Activated T-cell treated with anti-CD3 and anti-CD28 coated beads, Interleukin-2, amount 50 U/mL, for 24 hours (primary cell): ENCODE measurements at regions not wholly inside any gene's neighbourhood (a gene's known extent, or its start where the extent isn't known, plus 50 kb on each side); places are given as distances from the start of the nearest gene placed in this dataset.

Experiments used
- DNase-seq: peaks from one replicate; pipeline ENCODE4 v3.0.0-alpha.2; 2020
- H3K27ac Mint-ChIP-seq: 2 replicates; pipeline ENCODE4 v1.8.0; 2020; ENCODE audit warnings: mild to moderate bottlenecking, mixed read lengths
- H3K27me3 Mint-ChIP-seq: 2 replicates; pipeline ENCODE4 v1.8.0; 2020; ENCODE audit warnings: mixed read lengths
- H3K36me3 Mint-ChIP-seq: 2 replicates; pipeline ENCODE4 v1.8.0; 2020; ENCODE audit warnings: low read depth, mixed read lengths
- H3K4me1 Mint-ChIP-seq: 2 replicates; pipeline ENCODE4 v1.8.0; 2020; ENCODE audit warnings: low read depth, mixed read lengths
- H3K4me3 Mint-ChIP-seq: 2 replicates; pipeline ENCODE4 v1.8.0; 2020; ENCODE audit warnings: mild to moderate bottlenecking, moderate library complexity, mixed read lengths
- H3K9me3 Mint-ChIP-seq: 2 replicates; pipeline ENCODE4 v1.8.0; 2020; ENCODE audit warnings: mixed read lengths

- H3K9me3 Mint-ChIP-seq: no peaks in the 10 kb centered on the region
- no peak for DNase-seq
- H3K4me1 Mint-ChIP-seq: peaks cover 5% of the 10 kb centered on the region
These were observed 184.2 kb upstream of the RREB1 start for GRCh38 chr6:6923605-6924004.

GRCh38 chr6:6924708-6925107, 183.1 kb upstream of the RREB1 start:
- Mint-ChIP-seq H3K27me3 (peaks cover 55% of the 10 kb centered on the region), H3K9me3 (no peaks in the 10 kb centered on the region), H3K36me3 (no peaks in the 10 kb centered on the region), H3K4me1 (peaks cover 1% of the 10 kb centered on the region), H3K27ac (no peak overlapping the region), H3K4me3 (no peak overlapping the region)
- DNase-seq: no peak

More at GRCh38 chr6:6923605-6924004, 184.2 kb upstream of the RREB1 start:
- Mint-ChIP-seq H3K4me3 (no peak overlapping the region), H3K27ac (no peak overlapping the region), H3K36me3 (no peaks in the 10 kb centered on the region), H3K27me3 (peaks cover 51% of the 10 kb centered on the region)

- H3K9me3 Mint-ChIP-seq: no peaks in the 10 kb centered on the region
- no peak for DNase-seq
- peaks cover 49% of the 10 kb centered on the region for H3K27me3 Mint-ChIP-seq
- no peaks in the 10 kb centered on the region for H3K36me3 Mint-ChIP-seq
- peaks cover 1% of the 10 kb centered on the region for H3K4me1 Mint-ChIP-seq
- no peak overlapping the region for H3K27ac Mint-ChIP-seq
- no peak overlapping the region for H3K4me3 Mint-ChIP-seq
These were observed 182.2 kb upstream of the RREB1 start for GRCh38 chr6:6925391-6926164.

- Mint-ChIP-seq H3K27me3 (peaks cover 36% of the 10 kb centered on the region), H3K36me3 (no peaks in the 10 kb centered on the region), H3K4me3 (no peak overlapping the region), H3K9me3 (no peaks in the 10 kb centered on the region), H3K27ac (no peak overlapping the region), H3K4me1 (no peaks in the 10 kb centered on the region)
- no peak for DNase-seq
These were observed 180.9 kb upstream of the RREB1 start for GRCh38 chr6:6926856-6927255.

GRCh38 chr6:6927521-6928361, 180.0 kb upstream of the RREB1 start:
- no peak overlapping the region for H3K27ac Mint-ChIP-seq
- no peaks in the 10 kb centered on the region for H3K9me3 Mint-ChIP-seq
- DNase-seq: no peak
- no peak overlapping the region for H3K4me3 Mint-ChIP-seq
- no peaks in the 10 kb centered on the region for H3K4me1 Mint-ChIP-seq
- H3K27me3 Mint-ChIP-seq: peaks cover 35% of the 10 kb centered on the region
- no peaks in the 10 kb centered on the region for H3K36me3 Mint-ChIP-seq

- no peak overlapping the region for H3K27ac Mint-ChIP-seq
- H3K4me1 Mint-ChIP-seq: no peaks in the 10 kb centered on the region
- H3K27me3 Mint-ChIP-seq: peaks cover 28% of the 10 kb centered on the region
- H3K9me3 Mint-ChIP-seq: no peaks in the 10 kb centered on the region
- H3K4me3 Mint-ChIP-seq: no peak overlapping the region
- H3K36me3 Mint-ChIP-seq: no peaks in the 10 kb centered on the region
- no peak for DNase-seq
These were observed 177.4 kb upstream of the RREB1 start for GRCh38 chr6:6930223-6930880.

GRCh38 chr6:6931071-6932025, 176.4 kb upstream of the RREB1 start:
- no peak for DNase-seq
- Mint-ChIP-seq H3K4me3 (no peak overlapping the region), H3K4me1 (no peaks in the 10 kb centered on the region), H3K36me3 (no peaks in the 10 kb centered on the region), H3K27me3 (peaks cover 24% of the 10 kb centered on the region), H3K9me3 (no peaks in the 10 kb centered on the region), H3K27ac (no peak overlapping the region)

- Mint-ChIP-seq H3K9me3 (no peaks in the 10 kb centered on the region), H3K4me3 (no peak overlapping the region), H3K27me3 (peaks cover 17% of the 10 kb centered on the region), H3K36me3 (no peaks in the 10 kb centered on the region), H3K4me1 (no peaks in the 10 kb centered on the region), H3K27ac (no peak overlapping the region)
- DNase-seq: no peak
These were observed 175.4 kb upstream of the RREB1 start for GRCh38 chr6:6932341-6932740.

GRCh38 chr6:6932968-6933367, 174.8 kb upstream of the RREB1 start:
- no peak overlapping the region for H3K27ac Mint-ChIP-seq

GRCh38 chr6:6940031-6941025, 167.4 kb upstream of the RREB1 start:
- Mint-ChIP-seq H3K27ac (no peak overlapping the region), H3K4me1 (peaks cover 15% of the 10 kb centered on the region), H3K36me3 (no peaks in the 10 kb centered on the region), H3K27me3 (no peaks in the 10 kb centered on the region), H3K4me3 (no peak overlapping the region), H3K9me3 (no peaks in the 10 kb centered on the region)
- no peak for DNase-seq

More at GRCh38 chr6:6932968-6933367, 174.8 kb upstream of the RREB1 start:
- Mint-ChIP-seq H3K4me3 (no peak overlapping the region), H3K4me1 (no peaks in the 10 kb centered on the region), H3K9me3 (no peaks in the 10 kb centered on the region), H3K27me3 (peaks cover 12% of the 10 kb centered on the region), H3K36me3 (no peaks in the 10 kb centered on the region)
- no peak for DNase-seq

GRCh38 chr6:6941201-6941600, 166.6 kb upstream of the RREB1 start:
- no peaks in the 10 kb centered on the region for H3K36me3 Mint-ChIP-seq
- no peak overlapping the region for H3K27ac Mint-ChIP-seq
- peaks cover 15% of the 10 kb centered on the region for H3K4me1 Mint-ChIP-seq
- no peaks in the 10 kb centered on the region for H3K9me3 Mint-ChIP-seq
- H3K27me3 Mint-ChIP-seq: no peaks in the 10 kb centered on the region
- no peak overlapping the region for H3K4me3 Mint-ChIP-seq
- DNase-seq: no peak

- DNase-seq: no peak
- Mint-ChIP-seq H3K4me3 (no peak overlapping the region), H3K36me3 (no peaks in the 10 kb centered on the region), H3K9me3 (no peaks in the 10 kb centered on the region), H3K27ac (no peak overlapping the region), H3K4me1 (peaks cover 15% of the 10 kb centered on the region), H3K27me3 (no peaks in the 10 kb centered on the region)
These were observed 165.7 kb upstream of the RREB1 start for GRCh38 chr6:6942091-6942490.

GRCh38 chr6:6942831-6943230, 164.9 kb upstream of the RREB1 start:
- Mint-ChIP-seq H3K4me3 (peak overlapping the region; percentile 21), H3K4me1 (peaks cover 15% of the 10 kb centered on the region), H3K36me3 (no peaks in the 10 kb centered on the region), H3K27ac (no peak overlapping the region), H3K27me3 (no peaks in the 10 kb centered on the region), H3K9me3 (no peaks in the 10 kb centered on the region)
- no peak for DNase-seq
